Neural progenitor cell (in vitro differentiated cells): ENCODE measurements at regions not wholly inside any gene's neighbourhood (a gene's known extent, or its start where the extent isn't known, plus 50 kb on each side); places are given as distances from the start of the nearest gene placed in this dataset.
"Not testable (repeated sequence)": the region's sequence is repeated elsewhere in the genome, so short reads cannot be mapped to it uniquely, and the experiment has no call there.

Experiments used
- CTCF ChIP-seq: fragments of 200-600 bp; sonication (generic); IDR thresholded peaks from 2 replicates; pipeline ENCODE4 v1.5.1; 2017; ENCODE audit warnings: antibody characterized with exemption, mild to moderate bottlenecking
- EZH2phosphoT487 ChIP-seq: fragments of 200-600 bp; sonication (generic); IDR thresholded peaks from 2 replicates; pipeline ENCODE4 v1.6.1; 2017; ENCODE audit warnings: antibody characterized with exemption

- not testable (repeated sequence) for TF ChIP-seq CTCF, EZH2phosphoT487
Observed at GRCh38 chr10:46718014-46718413, 139.1 kb downstream of the SYT15 start.
